Lower lobe of right lung (tissue), 2 donors: ENCODE measurements at regions not wholly inside any gene's neighbourhood (a gene's known extent, or its start where the extent isn't known, plus 50 kb on each side); places are given as distances from the start of the nearest gene placed in this dataset.

ENCODE experiments used
- ATAC-seq, 2 donors: fragments of 200-7000 bp; cut with Tn5 transposase; one replicate each; pipeline ENCODE4 v1.9.1; 2020 to 2022; ENCODE audit warnings: mild to moderate bottlenecking in 2 of 2, moderate library complexity in 2 of 2
- DNase-seq: peaks from one replicate; pipeline ENCODE4 v3.0.0-alpha.2; 2020
- H3K27ac ChIP-seq: fragments of 200-600 bp; one replicate; pipeline ENCODE4 v1.8.0; 2022
- H3K27me3 ChIP-seq: fragments of 200-600 bp; one replicate; pipeline ENCODE4 v1.8.0; 2022; ENCODE audit warnings: low read depth
- H3K36me3 ChIP-seq: fragments of 200-600 bp; one replicate; pipeline ENCODE4 v1.8.0; 2022; ENCODE audit warnings: mild to moderate bottlenecking
- H3K4me1 ChIP-seq: fragments of 200-600 bp; one replicate; pipeline ENCODE4 v1.8.0; 2022
- H3K4me3 ChIP-seq: fragments of 200-600 bp; one replicate; pipeline ENCODE4 v1.8.0; 2022; ENCODE audit warnings: mild to moderate bottlenecking
- H3K9me3 ChIP-seq: fragments of 200-600 bp; one replicate; pipeline ENCODE4 v1.8.0; 2022
- intact Hi-C: fragments of 100-400 bp; cut with DNase I; formaldehyde crosslinking; loops from one replicate; pipeline ENCODE4 v1.11.0; 2022
- TF ChIP-seq, protein P1 (sequence below): fragments of 200-600 bp; IDR thresholded peaks from one replicate; pipeline ENCODE4 v1.8.0; 2022; ENCODE audit warnings: antibody characterized with exemption, mild to moderate bottlenecking
- donor health status: DM: no; HTN: yes; CAD: no; lungs with severe emphysema.

DNA sequence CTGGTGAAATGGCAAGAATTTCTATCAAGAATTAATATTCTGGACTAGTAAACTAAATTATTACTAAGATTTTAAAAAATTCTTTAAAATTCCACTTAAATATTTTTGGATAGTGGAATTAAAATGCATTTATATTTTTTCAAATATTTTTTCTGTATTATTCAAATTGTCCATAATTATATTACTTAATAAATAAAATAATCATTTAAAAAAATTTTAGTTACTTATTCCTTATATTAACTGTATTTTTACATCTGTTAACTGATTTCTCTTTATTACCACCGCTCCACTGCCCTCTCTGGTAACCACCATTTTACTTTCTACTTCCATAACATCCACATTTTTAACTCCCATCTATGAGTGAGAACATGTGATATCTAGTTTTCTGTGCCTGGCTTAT, 828.4 kb downstream of the VGLL3 start:
- no peaks in the 10 kb centered on the region for H3K4me1 ChIP-seq
- ATAC-seq = no peak

DNA sequence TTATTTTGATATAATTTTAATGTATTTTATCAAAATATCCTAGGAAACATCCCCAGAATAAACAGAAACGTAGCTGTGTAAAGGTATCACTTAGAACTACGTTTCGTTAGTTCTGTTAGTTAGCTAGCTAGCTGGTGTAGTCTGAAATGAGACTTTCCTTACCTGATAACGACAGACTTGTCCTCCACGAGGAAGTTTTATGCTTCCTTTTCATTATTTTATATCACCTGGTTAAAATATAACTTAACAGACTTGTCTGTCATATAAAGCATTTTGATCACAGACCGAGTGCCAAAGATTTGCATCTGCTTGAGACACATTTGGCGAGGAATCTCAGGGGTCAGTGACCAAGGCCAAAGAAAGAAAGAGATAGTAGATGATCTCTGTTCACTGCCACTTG, 829.5 kb downstream of the VGLL3 start:
- ATAC-seq (no peak), DNase-seq (no peak)
- Histone ChIP-seq H3K36me3 (no peaks in the 10 kb centered on the region), H3K4me1 (no peaks in the 10 kb centered on the region), H3K27me3 (no peaks in the 10 kb centered on the region), H3K9me3 (no peaks in the 10 kb centered on the region), H3K4me3 (no peak overlapping the region), H3K27ac (no peak overlapping the region)
- intact Hi-C loops = no loop called here
- TF ChIP-seq, protein P1, sequence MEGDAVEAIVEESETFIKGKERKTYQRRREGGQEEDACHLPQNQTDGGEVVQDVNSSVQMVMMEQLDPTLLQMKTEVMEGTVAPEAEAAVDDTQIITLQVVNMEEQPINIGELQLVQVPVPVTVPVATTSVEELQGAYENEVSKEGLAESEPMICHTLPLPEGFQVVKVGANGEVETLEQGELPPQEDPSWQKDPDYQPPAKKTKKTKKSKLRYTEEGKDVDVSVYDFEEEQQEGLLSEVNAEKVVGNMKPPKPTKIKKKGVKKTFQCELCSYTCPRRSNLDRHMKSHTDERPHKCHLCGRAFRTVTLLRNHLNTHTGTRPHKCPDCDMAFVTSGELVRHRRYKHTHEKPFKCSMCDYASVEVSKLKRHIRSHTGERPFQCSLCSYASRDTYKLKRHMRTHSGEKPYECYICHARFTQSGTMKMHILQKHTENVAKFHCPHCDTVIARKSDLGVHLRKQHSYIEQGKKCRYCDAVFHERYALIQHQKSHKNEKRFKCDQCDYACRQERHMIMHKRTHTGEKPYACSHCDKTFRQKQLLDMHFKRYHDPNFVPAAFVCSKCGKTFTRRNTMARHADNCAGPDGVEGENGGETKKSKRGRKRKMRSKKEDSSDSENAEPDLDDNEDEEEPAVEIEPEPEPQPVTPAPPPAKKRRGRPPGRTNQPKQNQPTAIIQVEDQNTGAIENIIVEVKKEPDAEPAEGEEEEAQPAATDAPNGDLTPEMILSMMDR = no peak

More for the DNA sequence above, 828.4 kb downstream of the VGLL3 start:
- intact Hi-C loops = no loop called here
- Histone ChIP-seq H3K27me3 (no peaks in the 10 kb centered on the region), H3K36me3 (no peaks in the 10 kb centered on the region), H3K9me3 (no peaks in the 10 kb centered on the region), H3K4me3 (no peak overlapping the region), H3K27ac (no peak overlapping the region)
- TF ChIP-seq, protein P1 = no peak
- no peak for DNase-seq

DNA sequence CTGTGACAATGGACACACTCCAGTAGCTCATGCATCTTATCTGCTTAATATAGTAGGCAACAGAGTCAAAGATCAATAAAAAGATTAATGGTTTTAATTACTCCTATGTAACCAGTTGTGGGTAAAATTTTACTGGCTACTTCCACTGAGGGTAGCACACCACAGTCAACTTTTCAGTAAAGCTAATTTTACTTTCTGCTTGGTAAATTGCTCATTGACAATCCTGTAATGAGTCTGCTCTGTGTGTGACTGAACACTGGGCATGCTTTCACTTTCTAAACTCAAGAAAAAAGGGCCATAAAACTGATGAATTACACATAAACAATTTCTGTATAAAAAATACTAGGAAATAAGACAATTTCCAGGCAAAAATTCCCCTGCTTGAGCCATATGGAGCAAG, 838.3 kb downstream of the VGLL3 start:
- no peak overlapping the region for H3K4me3 ChIP-seq
- H3K27ac ChIP-seq = no peak overlapping the region
- no peaks in the 10 kb centered on the region for H3K36me3 ChIP-seq
- no peaks in the 10 kb centered on the region for H3K27me3 ChIP-seq
- no peaks in the 10 kb centered on the region for H3K4me1 ChIP-seq
- TF ChIP-seq, protein P1 = no peak
- DNase-seq (no peak), ATAC-seq (no peak)
- no peaks in the 10 kb centered on the region for H3K9me3 ChIP-seq
- intact Hi-C loops = no loop called here

GRCh38 chr3:86149054-86149453, 841.9 kb downstream of the VGLL3 start:
- H3K27me3 ChIP-seq = no peaks in the 10 kb centered on the region
- H3K9me3 ChIP-seq = no peaks in the 10 kb centered on the region
- no peak for ATAC-seq
- intact Hi-C loops = no loop called here
- H3K4me3 ChIP-seq = no peak overlapping the region
- TF ChIP-seq, protein P1 = no peak
- no peaks in the 10 kb centered on the region for H3K4me1 ChIP-seq
- no peak overlapping the region for H3K27ac ChIP-seq
- H3K36me3 ChIP-seq = no peaks in the 10 kb centered on the region
- no peak for DNase-seq

GRCh38 chr3:86147119-86147518, 843.8 kb downstream of the VGLL3 start:
- DNase-seq (no peak), ATAC-seq (no peak)
- Histone ChIP-seq H3K36me3 (no peaks in the 10 kb centered on the region), H3K9me3 (no peaks in the 10 kb centered on the region), H3K27me3 (no peaks in the 10 kb centered on the region), H3K4me1 (no peaks in the 10 kb centered on the region), H3K27ac (no peak overlapping the region), H3K4me3 (no peak overlapping the region)
- intact Hi-C loops = no loop called here
- TF ChIP-seq, protein P1 = no peak

DNA sequence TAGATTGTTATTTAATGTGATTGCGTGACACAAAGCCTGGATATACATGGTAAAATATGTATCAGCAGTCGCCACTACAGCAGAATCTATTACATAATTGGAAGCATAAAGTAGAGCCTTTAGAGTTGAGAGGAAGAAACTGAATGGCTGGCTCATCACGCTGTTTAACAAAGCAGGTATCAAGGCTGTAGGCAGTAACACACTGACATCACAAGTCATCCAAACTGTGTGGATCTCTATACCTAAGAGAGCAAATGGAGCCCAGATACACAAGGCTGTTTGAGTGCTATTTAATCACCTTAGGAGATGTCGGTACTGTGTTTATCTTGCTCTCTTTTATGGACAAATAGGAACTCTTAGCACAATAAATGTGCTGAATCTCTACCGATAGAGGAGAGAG, 864.4 kb downstream of the VGLL3 start:
- H3K27ac ChIP-seq = no peak overlapping the region
- intact Hi-C loops = no loop called here
- no peaks in the 10 kb centered on the region for H3K4me1 ChIP-seq
- H3K27me3 ChIP-seq = no peaks in the 10 kb centered on the region
- no peak for DNase-seq
- no peak for ATAC-seq
- H3K36me3 ChIP-seq = no peaks in the 10 kb centered on the region
- TF ChIP-seq, protein P1 = no peak
- peaks cover 8% of the 10 kb centered on the region for H3K9me3 ChIP-seq
- no peak overlapping the region for H3K4me3 ChIP-seq
